IPS-15b (cell line): ENCODE measurements at regions not wholly inside any gene's neighbourhood (a gene's known extent, or its start where the extent isn't known, plus 50 kb on each side); places are given as distances from the start of the nearest gene placed in this dataset.

Experiments
- H3K27me3 ChIP-seq: one replicate; pipeline ENCODE4 v1.6.1; 2013; ENCODE audit warnings: low read length; ENCODE audit not compliant: control insufficient read depth, insufficient read depth
- H3K36me3 ChIP-seq: one replicate; pipeline ENCODE4 v1.6.1; 2013; ENCODE audit warnings: low read length; ENCODE audit not compliant: control insufficient read depth, insufficient read depth
- H3K4me1 ChIP-seq: one replicate; pipeline ENCODE4 v1.6.1; 2013; ENCODE audit warnings: mild to moderate bottlenecking, low read length; ENCODE audit not compliant: control insufficient read depth, insufficient read depth
- H3K4me3 ChIP-seq: one replicate; pipeline ENCODE4 v1.5.1; 2013; ENCODE audit warnings: low read depth, low read length
- H3K9ac ChIP-seq: one replicate; pipeline ENCODE4 v1.6.1; 2013; ENCODE audit warnings: low read depth, mild to moderate bottlenecking, low read length
- H3K9me3 ChIP-seq: one replicate; pipeline ENCODE4 v1.6.1; 2013; ENCODE audit warnings: mild to moderate bottlenecking, low read length; ENCODE audit not compliant: control insufficient read depth, insufficient read depth

- Histone ChIP-seq H3K4me1 (no peaks in the 10 kb centered on the region), H3K9ac (no peak overlapping the region), H3K4me3 (no peak overlapping the region), H3K36me3 (no peaks in the 10 kb centered on the region), H3K9me3 (no peaks in the 10 kb centered on the region), H3K27me3 (no peaks in the 10 kb centered on the region)
Measured at GRCh38 chr10:128605180-128605579, 479.0 kb upstream of the MKI67 start.

- H3K4me3 ChIP-seq = no peak overlapping the region
- no peaks in the 10 kb centered on the region for H3K4me1 ChIP-seq
- H3K27me3 ChIP-seq = no peaks in the 10 kb centered on the region
- H3K36me3 ChIP-seq = no peaks in the 10 kb centered on the region
- H3K9ac ChIP-seq = no peak overlapping the region
- no peaks in the 10 kb centered on the region for H3K9me3 ChIP-seq
Measured at GRCh38 chr10:128606055-128606454, 479.8 kb upstream of the MKI67 start.

GRCh38 chr10:128608791-128609190 is 482.6 kb upstream of the MKI67 start:
- H3K27me3 ChIP-seq = no peaks in the 10 kb centered on the region
- no peaks in the 10 kb centered on the region for H3K36me3 ChIP-seq
- no peak overlapping the region for H3K4me3 ChIP-seq
- H3K4me1 ChIP-seq = no peaks in the 10 kb centered on the region
- no peak overlapping the region for H3K9ac ChIP-seq
- no peaks in the 10 kb centered on the region for H3K9me3 ChIP-seq

GRCh38 chr10:128609460-128609859 is 483.2 kb upstream of the MKI67 start:
- H3K36me3 ChIP-seq = no peaks in the 10 kb centered on the region
- no peaks in the 10 kb centered on the region for H3K9me3 ChIP-seq
- H3K4me3 ChIP-seq = no peak overlapping the region
- H3K9ac ChIP-seq = no peak overlapping the region
- no peaks in the 10 kb centered on the region for H3K27me3 ChIP-seq
- no peaks in the 10 kb centered on the region for H3K4me1 ChIP-seq

GRCh38 chr10:128610113-128610512 is 483.9 kb upstream of the MKI67 start:
- Histone ChIP-seq H3K27me3 (no peaks in the 10 kb centered on the region), H3K4me1 (no peaks in the 10 kb centered on the region), H3K9ac (no peak overlapping the region), H3K36me3 (no peaks in the 10 kb centered on the region), H3K9me3 (no peaks in the 10 kb centered on the region), H3K4me3 (no peak overlapping the region)

GRCh38 chr10:128612195-128612594 is 486.0 kb upstream of the MKI67 start:
- no peaks in the 10 kb centered on the region for H3K36me3 ChIP-seq
- no peak overlapping the region for H3K9ac ChIP-seq
- H3K9me3 ChIP-seq = no peaks in the 10 kb centered on the region
- H3K4me1 ChIP-seq = no peaks in the 10 kb centered on the region
- no peaks in the 10 kb centered on the region for H3K27me3 ChIP-seq
- no peak overlapping the region for H3K4me3 ChIP-seq

GRCh38 chr10:128612631-128613030 is 486.4 kb upstream of the MKI67 start:
- H3K27me3 ChIP-seq = no peaks in the 10 kb centered on the region
- no peaks in the 10 kb centered on the region for H3K4me1 ChIP-seq
- no peak overlapping the region for H3K4me3 ChIP-seq
- H3K36me3 ChIP-seq = no peaks in the 10 kb centered on the region
- H3K9ac ChIP-seq = no peak overlapping the region
- H3K9me3 ChIP-seq = no peaks in the 10 kb centered on the region

GRCh38 chr10:128614016-128614605 is 487.9 kb upstream of the MKI67 start:
- Histone ChIP-seq H3K9me3 (no peaks in the 10 kb centered on the region), H3K4me1 (no peaks in the 10 kb centered on the region), H3K4me3 (no peak overlapping the region), H3K27me3 (no peaks in the 10 kb centered on the region), H3K36me3 (no peaks in the 10 kb centered on the region), H3K9ac (no peak overlapping the region)

GRCh38 chr10:128614802-128615553 is 488.8 kb upstream of the MKI67 start:
- no peak overlapping the region for H3K9ac ChIP-seq
- H3K27me3 ChIP-seq = no peaks in the 10 kb centered on the region
- no peaks in the 10 kb centered on the region for H3K36me3 ChIP-seq
- no peaks in the 10 kb centered on the region for H3K9me3 ChIP-seq
- no peak overlapping the region for H3K4me3 ChIP-seq
- H3K4me1 ChIP-seq = no peaks in the 10 kb centered on the region

- no peak overlapping the region for H3K9ac ChIP-seq
- no peaks in the 10 kb centered on the region for H3K4me1 ChIP-seq
- no peaks in the 10 kb centered on the region for H3K36me3 ChIP-seq
- no peaks in the 10 kb centered on the region for H3K27me3 ChIP-seq
- H3K9me3 ChIP-seq = no peaks in the 10 kb centered on the region
- H3K4me3 ChIP-seq = no peak overlapping the region
Measured at GRCh38 chr10:128617532-128617931, 491.3 kb upstream of the MKI67 start.

- H3K9me3 ChIP-seq = no peaks in the 10 kb centered on the region
- H3K27me3 ChIP-seq = no peaks in the 10 kb centered on the region
- no peaks in the 10 kb centered on the region for H3K36me3 ChIP-seq
- peaks cover 5% of the 10 kb centered on the region for H3K4me1 ChIP-seq
- no peak overlapping the region for H3K4me3 ChIP-seq
- H3K9ac ChIP-seq = no peak overlapping the region
Measured at GRCh38 chr10:128622706-128623105, 496.5 kb upstream of the MKI67 start.

- H3K36me3 ChIP-seq = no peaks in the 10 kb centered on the region
- H3K9me3 ChIP-seq = no peaks in the 10 kb centered on the region
- H3K4me1 ChIP-seq = peaks cover 5% of the 10 kb centered on the region
- no peak overlapping the region for H3K4me3 ChIP-seq
- H3K27me3 ChIP-seq = no peaks in the 10 kb centered on the region
- H3K9ac ChIP-seq = no peak overlapping the region
Measured at GRCh38 chr10:128623776-128624175, 497.6 kb upstream of the MKI67 start.
